ENCODE measurements at regions not wholly inside any gene's neighbourhood (a gene's known extent, or its start where the extent isn't known, plus 50 kb on each side); places are given as distances from the start of the nearest gene placed in this dataset.

GRCh38 chr13:33349288-33349985 lies 63.9 kb upstream of the STARD13 start (continued):
- no peak for TF ChIP-seq CEBPB (IDR thresholded peaks at IDR 0.05; ENCODE audit: borderline replicate concordance in 1 of 2, low read depth in 2 of 2, low read length in 2 of 2)
- TF ChIP-seq MLLT1 (IDR thresholded peaks at IDR 0.05): no peak
- TF ChIP-seq BACH1 (IDR thresholded peaks at IDR 0.05; ENCODE audit: borderline replicate concordance): no peak

- Histone ChIP-seq H3K9ac (ENCODE audit: control insufficient read depth, insufficient read depth, low read length) (no peak overlapping the region), H3K79me2 (ENCODE audit: control insufficient read depth, insufficient read depth, low read length) (no peaks in the 10 kb centered on the region), H3K9me3 (replicated peaks; ENCODE audit: control insufficient read depth, insufficient read depth, low read length) (no peaks in the 10 kb centered on the region), H2AFZ (ENCODE audit: control insufficient read depth, low read depth, low read length) (no peak overlapping the region), H4K20me1 (ENCODE audit: control insufficient read depth, insufficient read depth) (no peaks in the 10 kb centered on the region), H3K36me3 (ENCODE audit: control insufficient read depth in 2 of 2, insufficient read depth in 2 of 2, low read length in 1 of 2) (no peaks in the 10 kb centered on the region), H3K4me3 (no peak overlapping the region; the same call in 1 of the 2 replicates), H3K4me1 (ENCODE audit: control insufficient read depth, insufficient read depth, low read length) (no peaks in the 10 kb centered on the region), H3K27ac (ENCODE audit: control insufficient read depth, insufficient read depth) (no peak overlapping the region), H3K4me2 (ENCODE audit: control insufficient read depth, insufficient read depth) (peak overlapping the region; percentile 66), H3K27me3 (replicated peaks in 1 of 2; ENCODE audit: control insufficient read depth in 2 of 2, insufficient read depth in 2 of 2, low read length in 1 of 2) (no peaks in the 10 kb centered on the region; a peak in 2 of 4 replicates)
- CTCF ChIA-PET: no interaction called here
- RAD21 ChIA-PET (ENCODE audit: unreplicated experiment): no interaction called here
- WGBS (ENCODE audit: insufficient coverage, insufficient replicate concordance, low lambda C conversion rate, missing lambda C conversion rate): 37% methylated on average over 24 of the region's 84 CpGs
- no peak for ATAC-seq
- in situ Hi-C loops (cut with MboI): no loop called here
- no peak for FAIRE-seq
- POLR2A ChIA-PET: no interaction called here
- BruUV-seq (replicated peaks): no TSS peak
- SMC1A ChIA-PET (ENCODE audit: uncharacterized antibody, unreplicated experiment): no interaction called here
- TF ChIP-seq TCF7 (IDR thresholded peaks at IDR 0.05; ENCODE audit: borderline replicate concordance) (no peak), GATAD2B (conservative IDR thresholded peaks at IDR 0.05; ENCODE audit: low read depth) (no peak), CUX1 (IDR thresholded peaks at IDR 0.05; ENCODE audit: insufficient replicate concordance, low read depth, low read length) (no peak), NKRF (conservative IDR thresholded peaks at IDR 0.05) (no peak)
- no peak for DNase-seq (ENCODE audit: low read depth, low spot score)
- intact Hi-C loops (cut with micrococcal nuclease; ENCODE audit: unreplicated experiment): no loop called here
Observed at GRCh38 chr13:33349986-33350826, 64.7 kb upstream of the STARD13 start.

Data from GM12878 (cell line).